Posterior cingulate gyrus (tissue), 11 donors: ENCODE measurements at regions not wholly inside any gene's neighbourhood (a gene's known extent, or its start where the extent isn't known, plus 50 kb on each side); places are given as distances from the start of the nearest gene placed in this dataset.
A peak's percentile ranks its signal among the peaks of the same experiment; 100 is the strongest.

Experiments used
- DNase-seq, 10 donors: peaks; one replicate each; pipeline versions ENCODE4 v3.0.0 to v3.0.0-alpha.2; 2020 to 2021; ENCODE audit warnings: mixed read lengths in 3 of 10
- intact Hi-C: fragments of 100-400 bp; cut with DNase I; formaldehyde crosslinking; loops from one replicate; pipeline ENCODE4 v1.15.1; 2023

DNA sequence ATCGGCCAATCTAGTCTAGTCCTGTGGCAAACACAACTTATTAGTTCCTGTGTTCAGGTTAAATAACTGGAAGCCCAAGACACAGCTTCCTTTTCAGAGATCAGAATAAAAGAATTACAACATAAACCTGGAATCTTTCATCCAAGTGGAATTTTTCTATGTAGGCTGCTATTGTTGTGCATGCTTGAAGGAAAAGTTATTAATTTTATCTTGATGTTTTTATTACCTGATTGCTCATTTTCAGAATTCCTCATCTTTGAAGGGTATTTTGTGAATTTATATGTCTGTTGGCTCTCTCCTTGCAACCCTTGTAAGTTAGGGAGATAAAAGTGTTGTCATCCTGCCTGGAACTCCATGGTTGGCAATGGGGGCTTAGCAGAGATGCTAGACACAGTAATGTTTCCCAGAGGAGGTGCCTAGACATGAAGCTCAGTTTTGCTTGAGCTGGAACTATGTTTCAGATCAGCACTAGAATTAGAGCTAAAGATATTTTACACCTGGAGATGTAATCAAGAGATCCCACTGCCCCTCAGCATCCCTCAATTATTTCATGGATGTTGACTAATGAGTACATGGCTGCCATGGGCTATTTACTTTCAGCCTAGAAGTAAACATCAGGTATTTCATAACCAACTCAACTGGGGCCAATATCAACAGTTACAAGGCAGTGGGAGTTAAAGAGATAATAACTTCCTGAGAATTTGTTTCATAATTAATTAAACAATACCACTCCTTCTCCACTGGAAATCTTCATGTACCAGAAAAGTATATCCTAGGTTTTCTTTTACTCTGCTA lies 367.0 kb upstream of the MARCKS start:
- intact Hi-C loops: no loop called here
- no peak for DNase-seq

DNA sequence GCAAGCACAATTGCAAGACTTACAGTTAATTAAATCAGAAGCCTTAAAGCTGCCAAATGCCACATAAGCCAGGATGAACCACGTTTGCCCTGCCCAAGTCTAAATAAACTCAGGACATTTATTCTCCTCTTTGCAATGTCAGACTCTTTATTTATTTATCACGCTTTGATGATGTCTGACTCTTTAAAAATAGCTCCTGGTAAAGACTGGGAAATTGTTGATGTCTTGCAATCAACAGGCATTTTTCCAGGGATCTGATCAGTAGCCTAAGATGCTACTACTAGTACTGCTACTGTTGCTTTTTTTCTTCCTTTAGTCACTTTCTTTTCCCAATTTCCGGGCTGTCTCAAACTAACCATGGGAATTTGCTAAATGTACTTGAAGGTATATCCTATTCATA lies 365.8 kb upstream of the MARCKS start:
- no peak for DNase-seq
- intact Hi-C loops: no loop called here

DNA sequence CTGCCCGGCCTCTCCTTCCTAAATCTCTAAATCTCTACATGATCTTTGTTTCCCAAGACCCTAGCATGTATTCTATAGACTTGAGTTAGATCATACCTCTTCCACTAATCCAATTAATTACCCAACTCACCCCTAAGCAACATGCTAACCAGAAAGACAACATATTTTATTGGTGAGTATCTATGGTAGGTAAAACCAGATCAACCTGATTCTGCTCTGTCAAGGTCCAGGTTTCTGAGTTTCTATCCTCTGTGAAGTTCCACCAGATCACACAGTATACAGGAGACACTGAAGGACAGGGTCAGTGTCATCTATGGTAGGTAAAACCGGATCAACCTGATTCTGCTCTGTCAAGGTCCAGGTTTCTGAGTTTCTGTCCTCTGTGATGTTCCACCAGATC lies 363.2 kb upstream of the MARCKS start:
- intact Hi-C loops: no loop called here

DNA sequence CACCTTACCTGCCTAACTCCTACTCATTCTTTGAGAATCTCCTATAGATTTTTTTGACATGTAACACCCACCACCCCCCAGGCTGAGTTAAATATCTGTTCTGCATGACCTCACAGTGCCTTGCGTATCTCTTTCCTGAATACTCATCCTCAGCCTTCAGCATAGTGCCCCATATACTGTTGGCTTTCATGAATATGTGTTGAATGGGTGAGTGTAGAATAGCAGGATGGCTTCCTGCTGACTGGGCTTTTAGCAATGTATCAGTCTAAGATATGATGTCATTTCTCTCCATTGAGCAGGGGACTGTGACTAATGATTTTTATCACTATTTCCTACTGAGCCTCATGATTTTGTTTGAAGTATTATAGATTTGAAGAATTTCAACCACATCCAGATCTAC lies 361.6 kb upstream of the MARCKS start:
- intact Hi-C loops: no loop called here
- DNase-seq: no peak

More for the DNA sequence above, 363.2 kb upstream of the MARCKS start:
- DNase-seq: no peak

DNA sequence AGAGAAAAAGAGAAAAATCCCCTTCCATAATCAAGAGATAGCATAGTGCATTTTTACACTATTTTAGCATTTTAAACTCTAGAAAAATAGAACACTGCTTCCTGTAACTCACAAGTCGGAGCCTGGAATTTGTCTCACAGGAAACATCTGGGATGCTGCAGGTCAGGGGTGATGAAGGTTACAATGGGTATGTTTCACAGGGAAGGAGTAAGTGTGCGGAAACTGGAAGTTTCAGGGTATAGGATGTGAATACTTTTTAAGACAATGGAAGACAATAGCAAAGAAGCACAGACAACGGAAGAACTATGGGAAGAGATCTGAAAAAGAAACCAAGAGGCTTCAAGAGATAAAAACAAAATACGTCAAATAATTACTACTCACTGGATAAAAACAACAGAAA lies 361.0 kb upstream of the MARCKS start:
- intact Hi-C loops: no loop called here
- DNase-seq: no peak

DNA sequence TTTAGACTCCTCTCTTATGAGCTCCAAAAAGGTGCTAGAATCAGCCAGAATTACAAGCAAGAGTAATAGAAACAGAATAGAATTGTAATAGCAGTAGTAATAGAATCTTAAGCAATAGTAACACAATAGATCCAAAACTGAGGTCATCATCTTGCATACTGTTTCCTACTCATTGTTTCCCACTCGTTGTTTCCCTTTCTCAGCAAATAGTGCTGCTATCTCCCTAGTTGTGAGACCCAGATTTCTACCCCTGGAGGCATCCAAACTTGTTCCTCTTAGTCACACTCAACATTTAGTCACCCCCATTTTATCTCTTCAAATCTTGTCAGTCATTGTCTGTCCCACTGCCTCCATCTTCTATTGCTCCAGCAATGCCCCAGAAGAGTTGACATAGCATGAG lies 356.9 kb upstream of the MARCKS start:
- no peak for DNase-seq
- intact Hi-C loops: no loop called here

DNA sequence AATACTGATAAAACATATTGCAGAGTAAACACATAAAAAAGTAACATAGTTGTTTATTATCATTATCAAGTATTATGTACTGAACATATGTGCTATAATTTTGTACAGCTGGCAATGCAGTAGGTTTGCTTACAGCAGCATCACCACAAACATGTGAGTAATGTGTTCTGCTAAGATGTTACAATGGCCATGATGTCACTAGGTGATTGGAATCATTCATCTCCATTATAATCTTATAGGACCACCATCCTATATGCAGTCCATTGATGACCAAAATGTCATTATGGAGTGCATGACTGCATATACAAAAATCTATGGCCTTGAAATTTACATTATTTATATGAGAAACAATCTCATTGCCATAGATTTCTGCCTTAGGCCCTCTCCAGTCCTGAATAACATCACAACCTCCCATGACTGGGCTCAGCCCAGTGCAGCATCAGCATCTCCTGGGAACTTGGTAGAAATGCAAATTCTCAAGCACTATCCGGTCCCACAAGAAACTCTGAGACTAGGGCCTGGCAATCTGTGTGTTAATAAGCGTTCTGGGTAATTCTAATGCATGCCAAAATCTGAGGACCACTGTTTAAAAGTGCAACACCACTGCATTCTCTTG lies 352.0 kb upstream of the MARCKS start:
- intact Hi-C loops: no loop called here
- no peak for DNase-seq

DNA sequence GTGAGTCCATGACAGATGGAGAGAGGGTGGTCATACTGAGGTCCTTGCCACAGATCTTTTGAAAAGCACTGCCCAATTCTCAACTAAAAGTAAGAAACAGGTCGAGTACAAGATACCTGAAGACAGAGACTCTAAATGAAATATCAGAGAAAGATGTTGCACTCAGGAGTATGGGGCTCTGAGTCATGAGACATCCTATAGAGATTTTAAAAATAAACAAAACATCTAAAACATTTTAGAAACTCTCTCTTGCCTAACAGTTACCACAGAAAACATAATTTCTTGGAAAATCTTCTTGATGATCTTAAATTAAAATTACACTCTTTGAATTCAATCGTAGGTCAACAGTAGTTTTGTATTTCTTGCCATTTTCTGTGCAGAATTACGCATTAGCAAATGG lies 348.9 kb upstream of the MARCKS start:
- intact Hi-C loops: no loop called here
- DNase-seq: no peak

DNA sequence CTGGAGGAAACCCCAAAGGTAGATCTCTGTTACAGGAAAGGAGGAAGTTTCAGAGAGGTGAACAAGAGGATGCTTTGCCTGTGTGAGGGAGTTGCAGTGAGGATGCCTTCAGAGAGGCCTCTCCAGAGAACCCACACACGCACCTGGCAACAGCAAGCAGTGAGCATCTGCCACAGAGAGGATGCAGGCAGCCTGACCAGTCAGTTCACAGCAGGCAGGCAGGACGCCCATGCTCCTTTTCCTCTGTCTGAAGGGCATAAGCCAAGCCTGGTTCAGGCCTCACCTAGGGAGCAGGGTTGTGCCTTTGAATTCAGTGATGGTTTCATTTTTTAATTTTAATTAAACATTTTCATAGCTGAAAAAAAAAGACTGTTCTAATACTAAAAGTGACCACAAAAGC lies 346.0 kb upstream of the MARCKS start:
- DNase-seq: peak in 6 of 10 donors; percentile 8 to 86 (median 32)

DNA sequence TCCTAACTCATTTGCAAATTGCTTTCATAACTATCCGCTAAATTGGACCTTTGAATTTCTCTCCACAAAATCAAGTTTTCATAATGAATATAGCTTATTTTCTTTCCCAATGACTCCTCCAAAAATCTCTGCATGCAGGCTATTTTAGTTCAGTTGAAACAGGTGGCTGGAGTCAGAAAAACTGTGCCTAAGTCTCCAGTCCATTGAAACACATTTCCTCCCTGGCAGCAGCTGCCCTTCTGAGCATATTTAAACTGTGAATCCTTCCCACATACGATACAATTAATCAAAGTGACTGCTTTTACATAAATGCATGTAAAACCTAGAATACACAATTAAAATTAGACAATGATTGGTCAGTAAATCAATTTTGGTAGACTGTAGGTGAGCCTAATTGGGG lies 344.6 kb upstream of the MARCKS start:
- intact Hi-C loops: no loop called here

More for the DNA sequence above, 346.0 kb upstream of the MARCKS start:
- intact Hi-C loops: no loop called here

DNA sequence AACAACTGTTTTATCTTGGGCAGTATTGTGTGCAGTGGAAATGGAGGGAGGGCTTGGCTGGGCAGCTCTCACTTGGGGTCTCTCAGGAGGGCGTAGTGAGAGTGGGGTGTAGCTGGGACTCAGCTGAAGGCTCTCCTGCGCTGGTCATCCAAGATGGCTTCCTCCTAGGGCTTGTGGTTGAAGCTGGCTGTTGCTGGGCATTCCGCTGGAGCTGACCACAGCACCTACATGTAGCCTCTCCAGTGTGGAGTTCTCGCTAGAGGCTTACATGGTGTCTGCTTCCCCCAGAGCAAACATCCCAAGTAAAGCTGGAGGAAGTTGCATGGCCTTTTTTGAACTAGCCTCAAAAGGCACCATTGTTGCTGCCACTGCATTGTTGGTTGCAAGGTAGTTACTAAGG lies 344.1 kb upstream of the MARCKS start:
- intact Hi-C loops: no loop called here
- DNase-seq: no peak

More for the DNA sequence above, 344.6 kb upstream of the MARCKS start:
- no peak for DNase-seq

DNA sequence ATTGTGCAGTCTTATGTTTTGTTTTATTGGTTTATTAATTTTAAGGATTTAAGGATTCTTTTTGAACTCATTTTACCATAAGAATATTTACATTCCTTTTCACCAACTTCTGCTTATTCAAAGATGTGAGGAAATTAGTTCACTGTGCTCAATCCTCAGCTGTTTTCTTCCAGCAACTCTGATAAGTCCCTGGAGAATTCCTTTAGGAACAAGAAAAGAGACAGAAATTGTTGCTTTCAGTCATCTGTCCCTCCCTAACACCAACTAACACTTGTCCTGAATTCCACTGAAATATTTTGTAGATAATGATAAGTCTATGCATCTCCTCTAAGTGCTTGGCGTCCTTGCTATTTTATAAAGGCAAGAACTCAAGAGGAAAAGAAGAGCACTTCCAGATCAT lies 334.8 kb upstream of the MARCKS start:
- intact Hi-C loops: no loop called here

DNA sequence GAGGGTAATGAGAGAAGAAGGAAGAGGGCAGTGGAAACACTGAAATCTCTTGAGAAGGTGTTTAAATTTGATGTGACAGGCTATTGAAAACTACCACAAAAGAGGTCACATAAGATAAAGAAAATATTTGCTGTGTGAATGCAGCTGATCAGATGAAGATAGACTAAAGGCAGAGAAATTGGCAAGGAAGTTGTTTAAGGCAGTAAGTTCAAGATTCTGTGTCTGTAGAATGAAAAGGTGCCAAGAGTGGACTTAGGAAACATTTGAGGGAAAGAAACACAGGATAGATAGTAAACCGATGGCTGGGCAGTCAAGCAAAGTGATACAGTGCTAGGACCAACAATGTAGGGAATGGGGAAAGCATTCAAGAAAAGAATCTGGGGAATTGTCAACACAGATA lies 332.3 kb upstream of the MARCKS start:
- no peak for DNase-seq
- intact Hi-C loops: no loop called here

More for the DNA sequence above, 334.8 kb upstream of the MARCKS start:
- no peak for DNase-seq

DNA sequence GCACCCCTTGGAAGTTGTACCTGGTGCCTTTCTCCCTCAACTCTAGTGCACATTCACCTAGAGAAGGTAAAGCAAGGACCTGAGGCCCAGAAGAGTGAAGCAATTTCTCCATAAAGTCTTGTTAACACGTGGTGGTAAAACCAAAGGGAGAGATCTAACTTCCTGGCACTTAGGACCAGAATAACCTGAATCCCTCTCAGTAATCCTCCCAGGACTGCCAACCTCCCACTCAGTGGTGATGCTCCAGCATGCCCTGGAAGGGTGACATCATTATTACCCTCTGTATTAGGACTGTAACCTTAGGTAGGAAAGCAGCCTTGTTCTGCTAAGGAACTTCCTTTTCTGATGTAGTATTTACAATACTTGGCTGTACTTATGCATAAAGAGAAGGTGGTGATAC lies 330.6 kb upstream of the MARCKS start:
- intact Hi-C loops: no loop called here
- DNase-seq: no peak

DNA sequence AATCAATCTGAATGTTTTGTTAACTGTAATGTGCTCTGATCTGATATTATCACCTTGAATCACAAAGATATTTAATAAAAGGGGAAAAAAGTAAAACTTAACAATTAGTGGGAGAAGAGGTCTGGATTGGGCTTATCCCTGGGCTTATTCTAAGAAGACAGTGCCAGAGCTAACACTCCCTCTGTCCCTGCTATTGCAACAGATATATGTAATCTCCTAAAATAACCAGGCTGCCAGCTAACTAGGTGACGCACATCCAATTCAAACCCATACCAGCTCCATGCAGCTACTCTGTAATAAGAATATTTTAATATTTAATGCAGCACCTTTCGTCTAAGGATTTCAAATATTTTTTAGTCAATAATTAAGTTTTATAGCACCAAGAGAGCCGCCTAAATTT lies 330.1 kb upstream of the MARCKS start:
- intact Hi-C loops: no loop called here

DNA sequence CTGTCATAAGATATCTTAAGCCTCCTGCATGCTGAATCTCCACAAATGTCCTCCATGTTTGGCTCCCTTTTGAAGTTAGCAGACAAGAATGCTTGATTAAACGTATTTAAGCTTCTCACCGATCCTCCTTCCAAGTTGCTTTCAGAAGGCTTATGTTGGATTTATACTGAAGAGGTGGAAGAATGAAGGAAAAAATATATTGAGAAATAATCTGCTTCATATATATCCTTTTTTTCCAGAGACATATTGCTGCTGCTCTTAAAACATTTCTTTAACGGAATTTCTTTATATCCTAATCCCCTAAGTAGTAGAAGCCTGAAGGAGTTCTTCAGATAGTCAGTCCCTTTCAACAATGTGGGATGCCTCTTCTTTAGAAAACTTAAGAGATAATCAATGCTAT lies 329.0 kb upstream of the MARCKS start:
- no peak for DNase-seq
- intact Hi-C loops: no loop called here

More for the DNA sequence above, 330.1 kb upstream of the MARCKS start:
- DNase-seq: no peak

DNA sequence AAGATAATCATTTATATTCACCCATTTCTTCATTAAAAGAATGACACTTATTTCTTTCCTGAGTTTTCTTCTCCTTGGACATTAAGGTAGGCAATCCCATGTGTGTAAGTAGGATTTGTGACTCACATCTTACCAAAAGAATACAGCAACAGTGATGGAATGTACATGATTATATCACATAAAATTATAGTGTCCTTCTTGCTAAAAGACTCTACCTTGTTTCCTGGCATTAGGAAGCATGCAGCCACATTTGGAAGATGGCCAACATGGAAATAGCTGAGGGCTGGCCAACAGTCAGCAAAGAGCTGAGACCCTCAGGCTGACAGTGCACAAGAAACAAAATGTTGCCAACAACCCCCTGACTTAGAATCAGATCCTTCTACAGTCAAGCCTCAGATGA lies 327.9 kb upstream of the MARCKS start:
- intact Hi-C loops: no loop called here
- DNase-seq: no peak

DNA sequence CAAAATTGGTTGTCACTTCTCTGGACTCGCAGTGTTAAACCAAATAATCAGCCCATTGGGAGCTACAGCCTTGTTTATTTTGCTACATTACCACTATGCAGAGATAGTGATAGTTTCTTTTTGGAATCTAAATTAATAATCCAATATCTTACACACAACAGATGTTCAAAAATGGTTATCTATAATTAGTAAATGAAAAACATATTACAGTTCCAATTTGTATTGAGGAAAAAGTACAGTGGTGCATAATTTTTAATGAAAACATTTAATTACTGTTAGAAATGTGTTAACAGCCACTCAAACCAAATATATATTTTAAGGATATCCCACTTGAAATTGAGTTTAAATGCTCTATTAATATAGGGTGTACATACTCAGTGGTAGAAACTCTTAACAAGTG lies 327.3 kb upstream of the MARCKS start:
- intact Hi-C loops: no loop called here

DNA sequence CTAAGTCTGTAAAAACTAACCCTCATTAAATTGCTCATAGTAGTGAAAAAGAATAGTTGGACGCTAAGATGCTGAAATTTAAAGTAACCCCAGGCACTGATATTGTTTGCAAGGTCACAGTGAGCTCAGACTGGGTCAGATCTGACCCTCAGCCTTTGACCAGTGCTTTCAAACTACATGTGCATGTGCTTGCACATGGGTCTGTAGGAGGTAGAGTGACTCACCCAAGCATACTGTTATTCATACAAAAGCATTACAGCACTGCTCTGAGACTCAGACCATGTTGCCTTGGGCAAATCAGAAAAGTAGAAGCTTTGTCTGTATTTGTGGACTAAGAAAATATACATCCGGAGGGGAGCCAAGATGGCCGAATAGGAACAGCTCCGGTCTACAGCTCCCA lies 326.4 kb upstream of the MARCKS start:
- DNase-seq: no peak
- intact Hi-C loops: no loop called here

More for the DNA sequence above, 327.3 kb upstream of the MARCKS start:
- DNase-seq: no peak

DNA sequence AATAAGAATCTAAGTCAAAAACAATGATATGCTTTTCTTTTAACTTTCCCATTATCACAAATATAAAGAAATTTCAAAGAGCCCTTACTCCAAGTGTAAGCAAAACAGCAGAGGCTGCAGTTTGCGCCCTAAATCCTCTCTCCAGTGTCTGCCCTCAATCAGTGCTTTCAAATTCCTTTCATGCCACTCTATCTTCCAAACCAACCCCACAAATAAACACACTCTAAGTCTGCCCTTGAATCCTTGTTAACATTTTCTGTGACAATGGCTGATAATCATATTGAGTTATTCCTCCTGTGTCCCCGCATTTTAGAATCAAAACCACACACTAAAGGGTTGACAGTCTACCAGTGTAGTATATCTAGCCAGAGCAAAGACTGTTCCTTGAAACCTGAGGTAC lies 317.9 kb upstream of the MARCKS start:
- no peak for DNase-seq
- intact Hi-C loops: no loop called here

DNA sequence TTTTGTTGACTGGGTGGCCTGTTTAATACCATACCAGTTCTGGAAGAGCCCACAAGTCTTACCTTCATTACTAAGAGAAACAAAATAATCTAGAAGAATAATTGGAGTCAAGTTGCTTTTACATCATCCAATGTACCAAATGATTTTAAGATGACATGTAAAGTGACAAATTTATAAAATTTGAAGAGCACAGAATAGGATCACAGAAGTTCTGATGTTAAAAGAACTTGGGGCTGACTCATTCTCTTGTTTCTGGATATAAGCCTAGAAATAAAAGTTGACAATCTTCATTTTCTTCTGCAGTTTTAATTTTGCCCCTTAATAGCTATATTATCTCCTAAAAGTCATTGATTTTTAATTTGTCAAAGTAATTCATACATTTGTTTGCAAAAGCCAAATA lies 317.5 kb upstream of the MARCKS start:
- intact Hi-C loops: no loop called here
- no peak for DNase-seq

DNA sequence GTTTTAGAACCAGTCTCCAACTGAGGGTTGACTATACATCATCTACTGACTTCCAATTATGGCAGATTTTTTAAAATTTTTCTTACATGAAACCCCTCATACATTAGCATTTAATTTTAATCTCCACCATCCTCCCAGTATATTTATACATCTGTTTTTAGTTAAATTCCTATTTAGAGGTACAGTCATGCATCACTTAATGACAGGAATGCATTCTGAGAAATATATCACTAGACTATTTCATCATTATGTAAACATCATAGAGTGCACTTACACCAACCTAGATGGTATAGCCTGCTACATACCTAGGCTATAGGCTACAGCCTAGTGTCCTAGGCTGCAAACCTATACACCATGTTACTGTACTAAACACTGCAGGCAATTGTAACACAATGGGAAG lies 316.7 kb upstream of the MARCKS start:
- no peak for DNase-seq
- intact Hi-C loops: no loop called here
